ENCODE measurements at regions not wholly inside any gene's neighbourhood (a gene's known extent, or its start where the extent isn't known, plus 50 kb on each side); places are given as distances from the start of the nearest gene placed in this dataset.

- H4K20me1 ChIP-seq (ENCODE audit: insufficient read depth, low read length): no peaks in the 10 kb centered on the region
- H3K27ac ChIP-seq (ENCODE audit: low read length): no peak overlapping the region
- no peak for DNase-seq
Observed at GRCh38 chr15:39431376-39431775, 149.5 kb upstream of the THBS1 start.

DNA sequence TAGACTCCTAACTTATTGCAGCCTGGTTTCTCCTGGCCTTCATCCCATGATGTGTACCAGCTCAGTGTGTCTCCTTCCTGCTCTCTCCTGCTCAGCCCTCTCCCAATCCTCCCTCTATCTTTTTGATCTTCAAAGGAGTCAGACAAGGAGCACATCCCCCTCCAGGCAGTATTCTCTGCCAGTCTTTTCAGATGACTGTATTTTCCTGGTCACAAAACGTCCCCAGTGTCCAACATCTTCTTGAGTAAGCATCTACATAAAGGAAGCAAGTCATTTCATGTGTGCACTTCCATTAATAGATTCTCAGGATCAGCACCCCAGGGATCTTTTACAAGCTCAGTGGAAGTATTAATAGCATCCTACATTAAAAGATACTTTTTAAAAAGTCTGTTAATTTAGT lies 148.9 kb upstream of the THBS1 start:
- H3K27ac ChIP-seq (ENCODE audit: low read length): no peak overlapping the region
- no peaks in the 10 kb centered on the region for H3K36me3 ChIP-seq (replicated peaks; ENCODE audit: insufficient read depth, low read length)
- TF ChIP-seq EZH2 (optimal IDR thresholded peaks at IDR 0.05; ENCODE audit: low read depth, low read length) (no peak), CTCF (IDR thresholded peaks at IDR 0.05; ENCODE audit: low read length) (no peak), EZH2phosphoT487 (IDR thresholded peaks at IDR 0.05; ENCODE audit: low read length) (no peak)
- H3K4me3 ChIP-seq (ENCODE audit: low read length): no peak overlapping the region
- no peak overlapping the region for H2AFZ ChIP-seq (ENCODE audit: low read length)
- DNase-seq: no peak
- peaks cover 8% of the 10 kb centered on the region for H3K4me1 ChIP-seq (ENCODE audit: low read length)
- no peak overlapping the region for H3K9ac ChIP-seq (ENCODE audit: low read length)
- H3K27me3 ChIP-seq (replicated peaks; ENCODE audit: insufficient read depth, low read length): no peaks in the 10 kb centered on the region
- no peaks in the 10 kb centered on the region for H3K9me2 ChIP-seq (replicated peaks; ENCODE audit: insufficient read depth, low read length)
- H3K4me2 ChIP-seq (ENCODE audit: low read depth, low read length): no peak overlapping the region
- no peaks in the 10 kb centered on the region for H3K79me2 ChIP-seq (ENCODE audit: low read length)
- no peaks in the 10 kb centered on the region for H4K20me1 ChIP-seq (ENCODE audit: insufficient read depth, low read length)
- no peaks in the 10 kb centered on the region for H3K9me3 ChIP-seq (replicated peaks; ENCODE audit: insufficient read depth, low read length)
- H3F3A ChIP-seq (ENCODE audit: insufficient read depth, low read length): peaks cover 5% of the 10 kb centered on the region; the same call in 1 of the 2 replicates

More at GRCh38 chr15:39431376-39431775, 149.5 kb upstream of the THBS1 start:
- H3K27me3 ChIP-seq (replicated peaks; ENCODE audit: insufficient read depth, low read length): no peaks in the 10 kb centered on the region
- no peaks in the 10 kb centered on the region for H3K9me2 ChIP-seq (replicated peaks; ENCODE audit: insufficient read depth, low read length)
- no peaks in the 10 kb centered on the region for H3K36me3 ChIP-seq (replicated peaks; ENCODE audit: insufficient read depth, low read length)
- no peak overlapping the region for H3K9ac ChIP-seq (ENCODE audit: low read length)
- no peaks in the 10 kb centered on the region for H3K9me3 ChIP-seq (replicated peaks; ENCODE audit: insufficient read depth, low read length)
- no peak overlapping the region for H3K4me3 ChIP-seq (ENCODE audit: low read length)
- TF ChIP-seq CTCF (IDR thresholded peaks at IDR 0.05; ENCODE audit: low read length): no peak
- TF ChIP-seq EZH2 (optimal IDR thresholded peaks at IDR 0.05; ENCODE audit: low read depth, low read length): no peak
- no peak for TF ChIP-seq EZH2phosphoT487 (IDR thresholded peaks at IDR 0.05; ENCODE audit: low read length)
- H3K79me2 ChIP-seq (ENCODE audit: low read length): no peaks in the 10 kb centered on the region
- no peak overlapping the region for H2AFZ ChIP-seq (ENCODE audit: low read length)
- no peak overlapping the region for H3K4me2 ChIP-seq (ENCODE audit: low read depth, low read length)
- peaks cover 12% of the 10 kb centered on the region for H3K4me1 ChIP-seq (ENCODE audit: low read length)
- peaks cover 10% of the 10 kb centered on the region; the same call in 1 of the 2 replicates for H3F3A ChIP-seq (ENCODE audit: insufficient read depth, low read length)

DNA sequence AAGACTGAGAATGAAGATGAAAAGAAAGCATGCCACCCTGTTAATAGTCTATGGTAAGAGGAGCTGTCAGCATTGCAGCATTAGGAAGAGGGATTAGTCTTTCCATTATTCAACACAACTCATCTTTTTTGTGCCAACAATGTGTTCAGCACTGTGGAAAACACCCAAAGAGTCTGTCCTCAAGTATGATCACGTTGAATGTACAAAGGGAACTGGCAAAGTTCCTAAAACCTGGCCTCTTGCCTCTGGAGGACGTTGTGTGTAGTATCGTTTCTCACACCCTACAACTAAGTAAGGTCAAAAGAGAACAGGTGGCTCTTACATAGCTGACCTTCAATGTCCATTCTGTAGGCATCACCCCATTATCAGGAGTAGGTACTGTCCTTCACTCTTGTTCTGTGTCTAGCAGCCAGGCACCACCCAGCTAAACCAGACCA lies 147.9 kb upstream of the THBS1 start:
- Histone ChIP-seq H3K9ac (ENCODE audit: low read length) (no peak overlapping the region), H2AFZ (ENCODE audit: low read length) (no peak overlapping the region), H3K27ac (ENCODE audit: low read length) (no peak overlapping the region), H3K9me2 (replicated peaks; ENCODE audit: insufficient read depth, low read length) (no peaks in the 10 kb centered on the region), H4K20me1 (ENCODE audit: insufficient read depth, low read length) (no peaks in the 10 kb centered on the region), H3F3A (ENCODE audit: insufficient read depth, low read length) (no peaks in the 10 kb centered on the region), H3K36me3 (replicated peaks; ENCODE audit: insufficient read depth, low read length) (no peaks in the 10 kb centered on the region), H3K4me1 (ENCODE audit: low read length) (peaks cover 1% of the 10 kb centered on the region), H3K4me3 (ENCODE audit: low read length) (no peak overlapping the region), H3K4me2 (ENCODE audit: low read depth, low read length) (no peak overlapping the region), H3K27me3 (replicated peaks; ENCODE audit: insufficient read depth, low read length) (no peaks in the 10 kb centered on the region), H3K9me3 (replicated peaks; ENCODE audit: insufficient read depth, low read length) (no peaks in the 10 kb centered on the region), H3K79me2 (ENCODE audit: low read length) (no peaks in the 10 kb centered on the region)
- no peak for TF ChIP-seq EZH2 (optimal IDR thresholded peaks at IDR 0.05; ENCODE audit: low read depth, low read length)
- no peak for DNase-seq

DNA sequence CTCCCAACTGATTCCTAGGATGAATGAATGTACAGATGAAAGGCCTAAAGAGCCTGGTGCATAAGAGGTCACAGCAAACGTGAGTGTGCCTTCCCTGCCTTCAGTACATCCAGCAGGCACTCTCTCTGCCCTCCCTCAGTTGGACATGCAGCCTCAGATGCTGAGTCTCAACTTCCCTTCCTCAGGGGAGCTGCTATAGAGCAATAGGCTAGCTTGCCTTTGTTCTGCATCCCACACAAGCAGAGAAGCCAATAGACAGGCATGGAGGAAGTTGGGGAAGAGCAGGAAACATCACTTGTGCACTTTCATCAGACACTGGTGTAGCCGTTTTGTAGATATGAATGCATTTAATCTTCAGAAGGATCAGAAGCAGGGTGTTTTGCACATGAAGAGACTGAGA lies 147.5 kb upstream of the THBS1 start:
- no peak overlapping the region for H3K4me3 ChIP-seq (ENCODE audit: low read length)
- H4K20me1 ChIP-seq (ENCODE audit: insufficient read depth, low read length): no peaks in the 10 kb centered on the region
- no peak overlapping the region for H3K4me2 ChIP-seq (ENCODE audit: low read depth, low read length)
- no peak overlapping the region for H3K9ac ChIP-seq (ENCODE audit: low read length)
- no peaks in the 10 kb centered on the region for H3K36me3 ChIP-seq (replicated peaks; ENCODE audit: insufficient read depth, low read length)
- H2AFZ ChIP-seq (ENCODE audit: low read length): no peak overlapping the region
- no peaks in the 10 kb centered on the region for H3K27me3 ChIP-seq (replicated peaks; ENCODE audit: insufficient read depth, low read length)
- H3F3A ChIP-seq (ENCODE audit: insufficient read depth, low read length): no peaks in the 10 kb centered on the region
- DNase-seq: no peak
- TF ChIP-seq CTCF (IDR thresholded peaks at IDR 0.05; ENCODE audit: low read length) (no peak), EZH2 (optimal IDR thresholded peaks at IDR 0.05; ENCODE audit: low read depth, low read length) (no peak), EZH2phosphoT487 (IDR thresholded peaks at IDR 0.05; ENCODE audit: low read length) (no peak)
- no peaks in the 10 kb centered on the region for H3K4me1 ChIP-seq (ENCODE audit: low read length)
- no peaks in the 10 kb centered on the region for H3K79me2 ChIP-seq (ENCODE audit: low read length)
- H3K27ac ChIP-seq (ENCODE audit: low read length): no peak overlapping the region
- no peaks in the 10 kb centered on the region for H3K9me3 ChIP-seq (replicated peaks; ENCODE audit: insufficient read depth, low read length)
- no peaks in the 10 kb centered on the region for H3K9me2 ChIP-seq (replicated peaks; ENCODE audit: insufficient read depth, low read length)

Measured in MM.1S (cell line).